GM18505 (cell line): ENCODE measurements at regions not wholly inside any gene's neighbourhood (a gene's known extent, or its start where the extent isn't known, plus 50 kb on each side); places are given as distances from the start of the nearest gene placed in this dataset.

Experiments used
- ATAC-seq: cut with Tn5 transposase; IDR thresholded peaks from one replicate; pipeline ENCODE4 v1.9.1; 2021; ENCODE audit not compliant: unreplicated experiment
- POLR2A ChIP-seq: IDR thresholded peaks from 4 replicates; pipeline ENCODE4 v1.6.1; 2011; ENCODE audit warnings: borderline replicate concordance; ENCODE audit not compliant: insufficient read depth, insufficient read length; ENCODE audit errors: extremely low read depth

DNA sequence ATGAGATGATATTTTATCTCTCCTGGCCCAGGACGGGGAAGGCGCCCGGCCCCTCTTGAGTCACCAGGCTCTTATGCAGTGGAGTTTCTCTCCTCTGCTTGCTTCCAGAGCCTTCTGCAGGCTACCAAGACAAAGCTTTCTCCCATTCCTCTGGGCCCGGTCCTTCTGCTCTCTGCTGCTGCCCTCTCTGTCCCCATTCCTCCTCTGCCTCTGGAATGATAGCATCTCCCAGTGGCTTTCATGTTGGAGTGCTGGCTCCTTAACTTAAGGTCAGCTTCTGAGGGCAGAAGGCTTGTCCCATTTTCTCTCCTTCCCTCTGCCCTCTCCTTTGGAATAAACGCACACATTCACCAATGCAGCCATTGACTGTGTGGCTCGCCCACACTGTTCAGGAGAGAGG lies 86.2 kb downstream of the SDC1 start:
- TF ChIP-seq POLR2A = no peak
- no peak for ATAC-seq

GRCh38 chr2:20137884-20138283 lies 86.5 kb upstream of the LAPTM4A start:
- TF ChIP-seq POLR2A = no peak
- no peak for ATAC-seq

DNA sequence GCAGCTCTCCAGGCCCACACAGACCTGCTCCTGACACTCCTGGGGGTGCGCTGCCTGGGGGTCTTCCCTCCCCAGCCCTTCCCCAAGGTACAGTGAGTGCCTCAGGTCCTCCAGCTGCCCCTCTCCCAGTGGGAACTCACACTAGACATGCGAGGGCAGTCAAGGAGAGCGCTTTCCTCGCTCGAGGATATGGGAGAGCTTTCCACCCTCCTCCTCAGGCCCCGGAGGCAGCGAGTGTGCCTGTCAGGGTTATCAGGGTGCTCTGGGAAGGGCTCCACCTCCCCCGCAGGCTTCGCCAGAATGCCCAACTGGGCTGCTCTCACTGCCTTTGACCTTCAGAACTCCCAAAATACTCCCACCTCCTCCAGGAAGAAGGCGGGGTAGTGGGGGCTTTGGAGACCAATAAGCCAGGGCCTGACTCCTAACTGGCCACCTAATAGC lies 85.7 kb upstream of the LAPTM4A start:
- ATAC-seq = no peak
- TF ChIP-seq POLR2A = no peak

DNA sequence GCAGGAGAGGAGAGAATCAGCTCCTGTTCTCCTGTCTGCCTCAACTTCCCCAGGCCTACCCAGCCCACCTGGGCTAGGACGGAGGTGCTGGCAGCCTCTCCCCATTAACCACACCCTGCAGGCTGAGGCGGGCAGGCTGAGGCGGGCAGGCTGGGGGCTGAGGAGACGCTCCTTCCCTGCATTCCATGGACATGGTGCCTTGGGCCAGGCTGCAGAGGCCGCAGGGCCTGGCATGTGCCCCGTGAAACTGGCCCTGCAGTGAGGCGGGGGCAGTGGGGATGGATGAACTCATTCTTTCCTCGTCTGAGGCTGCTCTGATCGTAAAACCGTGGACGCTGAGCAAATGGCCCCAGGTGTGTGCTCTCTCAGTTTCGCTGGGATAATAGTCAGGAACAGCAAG lies 84.7 kb upstream of the LAPTM4A start:
- no peak for ATAC-seq
- no peak for TF ChIP-seq POLR2A

DNA sequence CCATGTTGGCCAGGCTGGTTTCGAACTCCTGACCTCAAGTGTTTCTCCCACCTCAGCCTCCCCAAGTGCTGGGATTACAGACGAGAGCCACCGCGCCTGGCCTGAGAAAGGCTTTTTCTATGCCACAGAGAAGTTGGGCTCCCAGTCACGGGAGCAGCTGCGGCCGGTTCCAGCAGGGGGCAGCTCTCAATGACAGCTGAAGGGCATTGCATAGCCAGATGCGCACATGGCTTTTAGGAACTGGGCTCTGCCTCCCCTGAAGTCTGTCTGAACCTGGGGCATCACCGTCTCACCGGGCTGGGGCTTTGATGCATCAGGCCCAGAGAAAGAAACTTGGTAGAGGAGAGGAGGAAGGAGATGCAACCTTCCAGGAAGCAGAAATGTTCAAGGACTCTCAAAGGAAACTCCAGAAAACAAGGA lies 84.2 kb upstream of the LAPTM4A start:
- no peak for TF ChIP-seq POLR2A
- ATAC-seq = peak; percentile 89

GRCh38 chr2:20132990-20133535 lies 81.6 kb upstream of the LAPTM4A start:
- no peak for TF ChIP-seq POLR2A
- no peak for ATAC-seq

DNA sequence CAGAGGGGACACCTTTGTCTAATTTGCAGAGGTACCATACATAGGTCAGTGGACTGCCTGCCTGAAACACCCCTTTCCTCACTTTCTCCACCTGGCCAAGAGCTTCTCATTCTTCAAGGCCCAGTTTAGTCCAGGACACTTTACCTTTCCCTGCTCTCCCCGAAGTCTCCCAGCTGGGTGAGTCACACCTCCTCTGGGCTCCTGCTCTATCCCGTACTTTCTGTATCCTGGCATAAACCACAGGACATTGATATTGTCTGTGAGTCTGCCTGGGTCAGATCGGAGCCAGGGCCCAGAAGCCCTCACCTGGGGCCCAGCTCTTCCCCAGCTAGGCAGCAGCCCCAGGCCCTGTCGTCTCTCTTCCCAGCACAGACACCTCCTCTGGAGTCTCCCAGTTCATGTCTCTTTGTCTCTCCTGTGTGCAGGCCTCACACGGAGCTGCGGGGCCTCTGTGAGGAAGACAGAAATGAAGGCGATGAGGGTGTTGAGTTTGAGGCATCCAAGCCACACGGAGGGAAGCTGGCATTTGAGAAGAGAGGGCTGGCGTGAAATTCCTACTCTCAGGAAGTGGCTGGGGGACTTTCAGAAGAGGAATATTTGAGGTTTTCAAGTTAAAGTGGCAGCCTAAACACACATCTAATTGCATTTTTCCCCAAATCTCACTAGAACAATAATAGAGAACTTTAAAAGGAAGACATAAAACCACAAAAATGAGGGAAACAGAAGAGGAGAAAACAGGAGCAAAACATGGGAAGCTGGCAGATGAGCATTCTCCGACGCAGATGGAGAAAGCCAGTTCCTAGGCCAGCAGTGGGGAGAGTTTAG lies 79.6 kb upstream of the LAPTM4A start:
- TF ChIP-seq POLR2A = no peak
- ATAC-seq = no peak

GRCh38 chr2:20130160-20130560 lies 78.7 kb upstream of the LAPTM4A start:
- TF ChIP-seq POLR2A = no peak
- ATAC-seq = no peak

GRCh38 chr2:20129331-20130159 lies 78.1 kb upstream of the LAPTM4A start:
- no peak for TF ChIP-seq POLR2A
- ATAC-seq = no peak

DNA sequence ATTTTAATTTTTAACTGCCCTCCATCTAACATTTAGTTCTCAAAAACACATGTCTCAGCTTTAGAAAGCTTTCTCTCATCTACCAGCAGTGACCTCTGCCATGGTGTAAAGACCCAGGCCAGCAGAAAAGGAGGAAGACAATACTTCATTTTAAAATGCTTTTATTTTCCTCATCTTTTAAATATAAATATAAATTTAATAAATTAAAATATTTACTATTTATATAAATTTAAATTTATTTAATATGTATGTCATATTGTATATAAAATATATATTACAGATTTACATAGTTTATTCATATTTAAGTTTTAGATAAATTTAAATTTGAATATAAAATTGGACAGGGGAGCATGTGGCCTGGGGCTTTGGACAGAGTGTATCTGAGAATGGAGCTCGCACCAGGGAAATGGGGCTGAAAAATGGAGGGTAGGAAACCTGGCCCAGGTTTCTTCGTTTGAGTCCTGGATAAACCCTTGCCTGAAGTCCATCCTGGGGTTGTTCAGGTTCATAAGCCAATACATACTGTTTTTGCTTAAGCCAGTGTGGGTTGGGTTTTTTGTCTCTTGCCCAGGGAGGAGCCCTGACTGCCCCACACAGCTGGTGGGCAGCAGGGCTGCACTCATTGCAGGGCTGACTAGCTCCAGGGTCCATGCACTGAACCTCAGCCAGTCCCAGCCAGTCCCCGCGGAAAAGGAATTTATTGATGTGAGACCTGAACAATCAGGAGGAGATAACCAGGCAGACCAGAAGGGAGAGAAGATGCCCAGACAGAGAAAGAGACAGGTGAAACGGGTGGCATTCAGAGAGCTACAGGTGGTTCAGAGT lies 77.3 kb upstream of the LAPTM4A start:
- no peak for TF ChIP-seq POLR2A
- ATAC-seq = no peak

GRCh38 chr2:20126469-20126868 lies 75.0 kb upstream of the LAPTM4A start:
- ATAC-seq = no peak
- TF ChIP-seq POLR2A = no peak

DNA sequence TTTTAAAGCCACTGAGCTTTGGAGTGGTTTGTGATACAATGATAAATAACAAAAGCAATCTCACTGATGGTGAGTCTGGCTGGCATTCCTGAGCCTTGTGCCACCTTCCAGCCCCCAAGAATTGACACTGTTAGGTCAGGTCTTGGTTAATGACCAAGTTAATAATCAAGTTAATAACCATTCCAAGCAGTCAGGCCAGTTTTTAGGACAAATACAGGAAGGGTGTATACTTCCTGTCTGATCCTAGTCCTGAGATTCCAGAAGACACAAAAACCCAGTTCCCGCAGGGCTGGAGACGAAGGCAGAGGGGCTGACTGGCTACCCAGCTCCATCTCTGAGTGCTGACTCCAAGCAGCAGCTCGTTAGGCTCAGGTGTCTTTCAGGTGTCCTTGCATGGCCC lies 74.6 kb upstream of the LAPTM4A start:
- ATAC-seq = no peak
- TF ChIP-seq POLR2A = no peak

DNA sequence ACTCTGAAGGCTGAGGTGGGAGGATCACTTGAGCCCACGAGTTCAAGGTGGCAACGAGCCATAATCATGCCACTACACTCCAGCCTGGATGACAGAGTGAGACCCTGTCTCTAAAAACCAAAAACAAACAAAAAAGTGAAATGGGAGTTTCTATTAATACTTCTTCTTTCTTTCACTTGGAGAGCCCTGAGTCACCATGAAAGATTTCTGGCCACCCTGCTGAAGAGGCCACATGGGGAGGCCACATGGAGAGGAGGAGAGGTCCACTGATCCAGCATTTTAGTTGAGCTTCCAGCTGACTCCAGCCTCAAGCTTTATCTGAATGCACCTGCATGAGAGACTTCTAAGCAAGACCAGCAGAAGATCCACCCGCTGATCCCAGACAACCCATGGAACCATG lies 74.2 kb upstream of the LAPTM4A start:
- no peak for TF ChIP-seq POLR2A
- no peak for ATAC-seq
